Renal cortex interstitium (tissue), 11 donors: ENCODE measurements at regions not wholly inside any gene's neighbourhood (a gene's known extent, or its start where the extent isn't known, plus 50 kb on each side); places are given as distances from the start of the nearest gene placed in this dataset.
"Not testable (repeated sequence)": the region's sequence is repeated elsewhere in the genome, so short reads cannot be mapped to it uniquely, and the experiment has no call there.

Experiments used
- DNase-seq, 11 donors: peaks; one replicate each; pipeline ENCODE4 v3.0.0-alpha.2; 2013; ENCODE audit warnings: low read depth in 9 of 11, low spot score in 4 of 11; ENCODE audit errors: extremely low read depth in 1 of 11

DNA sequence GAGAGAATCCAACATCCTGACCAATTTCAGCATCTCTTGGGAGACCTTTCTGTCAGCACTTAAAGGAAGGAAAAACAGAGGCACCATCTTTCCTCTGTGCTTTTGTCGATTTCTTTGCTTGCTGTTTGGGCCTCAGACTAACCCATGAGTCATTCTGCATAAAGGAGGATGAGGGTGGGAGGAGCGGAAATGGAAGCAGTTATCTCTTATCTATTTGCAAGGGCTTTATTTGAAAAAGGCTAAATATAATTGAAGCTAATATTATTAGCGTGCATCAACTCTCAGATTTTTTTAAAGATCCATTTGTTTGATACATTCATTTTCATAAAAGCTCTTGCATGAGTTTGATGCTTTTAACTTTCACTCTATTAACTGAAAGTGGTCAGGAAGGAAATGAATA is 72.9 kb downstream of the ZNF622 start:
- DNase-seq, result no peak

DNA sequence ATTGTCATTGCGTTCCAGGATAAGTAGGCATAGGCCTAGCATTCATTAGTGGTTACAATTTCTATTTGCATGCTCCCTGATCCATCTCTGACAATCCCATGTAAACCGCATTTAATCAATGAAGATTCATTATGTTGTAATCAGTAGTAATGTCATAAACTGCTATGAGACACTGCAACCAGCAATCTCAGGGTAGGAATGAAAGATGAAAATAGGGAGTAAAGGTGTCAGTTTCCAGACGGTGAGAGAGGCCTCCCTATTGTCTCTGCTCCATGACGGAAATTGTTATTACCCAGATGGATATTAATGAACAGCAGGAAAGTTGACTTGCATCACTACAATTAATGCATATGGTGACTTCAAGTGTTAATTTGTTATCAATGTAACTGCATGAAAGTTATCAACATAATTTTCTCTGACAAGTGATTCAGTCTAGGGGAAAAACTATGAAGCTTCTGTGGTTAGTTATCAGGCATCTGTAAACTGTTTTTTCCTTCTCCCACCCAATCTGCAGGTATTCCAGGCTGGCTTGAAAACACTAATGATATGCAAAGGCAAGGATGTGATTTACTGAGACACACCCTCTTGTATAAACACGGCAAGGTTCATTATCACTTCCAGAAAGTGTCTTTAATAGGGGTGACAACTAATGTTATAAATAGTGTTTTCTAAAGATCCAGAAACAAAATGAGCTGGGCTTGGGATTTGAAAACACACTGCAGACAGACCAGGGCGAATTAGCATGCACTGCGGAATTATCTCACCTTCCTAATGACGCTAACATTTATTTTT is 73.5 kb downstream of the ZNF622 start:
- DNase-seq, result no peak

DNA sequence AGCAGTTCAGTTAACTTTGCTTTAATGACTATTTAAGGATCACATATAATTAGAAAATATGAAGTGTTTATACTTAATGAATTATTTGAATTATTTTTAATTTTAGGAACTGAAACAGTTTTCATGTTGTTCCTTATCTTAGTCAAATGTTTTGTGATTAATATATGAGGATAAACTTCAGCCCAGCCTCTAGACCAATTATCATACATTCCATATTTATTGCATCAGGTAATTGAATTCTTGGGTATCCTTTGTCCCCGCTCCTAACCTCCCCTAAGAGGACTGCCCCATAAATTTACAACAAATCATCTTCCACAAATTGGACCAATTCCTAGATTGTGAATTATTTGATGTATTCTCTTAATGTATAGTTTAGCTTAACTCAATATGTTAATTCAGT is 74.8 kb downstream of the ZNF622 start:
- no peak for DNase-seq

DNA sequence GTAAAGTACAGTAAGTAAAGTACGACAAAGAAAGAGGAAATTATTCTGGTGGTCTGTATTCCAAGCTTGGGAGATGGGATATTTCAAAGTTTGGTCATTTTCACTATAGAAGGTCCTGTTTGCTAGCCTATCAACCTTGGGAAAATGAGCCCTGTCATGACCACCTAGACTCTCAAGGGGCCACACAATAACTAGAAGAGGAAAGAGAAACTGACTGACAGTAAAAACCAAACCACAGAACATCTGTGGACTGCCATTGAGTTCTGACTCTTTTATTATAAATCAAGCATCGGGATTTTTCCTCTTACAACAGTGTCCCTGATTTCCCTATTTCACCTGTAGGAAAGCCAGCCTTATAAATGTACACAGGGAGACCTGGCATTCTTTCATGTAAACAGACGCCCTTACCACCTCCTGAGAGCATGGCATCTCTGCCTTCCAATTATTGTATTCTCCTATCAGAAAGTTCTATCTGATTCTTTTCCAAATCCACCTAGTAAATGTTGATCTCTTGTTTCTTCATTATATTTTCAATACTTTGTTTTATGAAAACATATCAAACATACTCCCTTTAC is 80.0 kb downstream of the ZNF622 start:
- no peak for DNase-seq

DNA sequence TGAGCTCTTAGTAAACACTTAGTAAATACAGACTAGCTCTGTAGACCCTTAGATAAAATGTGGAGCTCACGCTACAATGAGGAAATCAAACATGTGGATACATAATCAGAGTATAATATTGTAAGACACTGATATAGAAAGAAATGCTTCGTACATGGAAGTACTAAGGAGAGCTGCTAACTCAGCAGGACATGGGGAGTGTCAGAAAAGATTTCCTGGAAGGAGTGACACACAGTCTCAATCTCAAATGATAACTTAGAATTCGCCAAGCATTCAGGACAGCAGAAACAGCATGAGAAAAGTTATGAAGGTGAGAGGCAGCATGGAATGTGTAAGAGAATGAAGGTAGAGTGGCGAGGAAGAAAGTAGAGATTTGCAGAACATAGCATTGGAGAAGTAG is 80.8 kb downstream of the ZNF622 start:
- no peak for DNase-seq

DNA sequence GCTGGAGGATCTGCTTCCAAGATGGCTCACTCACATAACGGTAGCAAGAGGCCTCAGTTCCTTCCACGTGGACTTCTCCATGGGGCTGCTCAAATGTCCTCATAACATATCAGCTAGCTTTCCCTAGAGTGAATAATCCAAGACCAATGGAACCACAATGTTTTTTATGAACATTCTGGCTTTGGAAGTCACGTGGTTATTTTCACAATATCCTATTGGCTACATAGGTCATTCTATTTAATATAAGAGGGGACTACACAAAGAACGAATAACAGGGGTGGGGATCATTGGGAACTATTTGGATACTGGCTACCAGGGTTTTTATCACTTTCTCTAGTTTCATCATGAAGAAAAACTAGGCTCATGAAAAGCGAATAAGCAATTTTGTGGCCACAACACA is 81.4 kb downstream of the ZNF622 start:
- DNase-seq, result no peak

DNA sequence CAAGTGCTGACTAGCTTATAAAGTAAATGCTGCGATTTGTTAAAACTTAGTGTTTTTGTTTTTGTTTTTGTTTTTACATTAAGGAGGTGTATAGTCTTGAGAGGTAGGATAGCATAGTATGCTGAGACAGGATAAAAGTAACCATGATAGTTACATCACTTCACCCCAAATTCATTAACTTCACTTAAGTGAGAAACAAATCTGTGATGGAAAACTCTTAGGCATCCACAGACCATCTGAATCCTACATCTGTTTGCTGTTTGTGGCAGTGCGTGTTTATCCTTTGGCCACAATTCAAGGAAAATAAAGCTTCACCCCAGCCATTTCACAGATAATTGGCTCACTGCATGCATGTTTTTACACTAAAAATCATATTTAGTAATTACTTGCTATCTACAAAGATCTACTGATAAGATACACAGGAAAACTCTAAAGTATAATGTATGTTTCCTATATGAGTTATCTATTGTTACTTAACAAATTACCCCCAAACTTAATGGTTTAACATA is 82.0 kb downstream of the ZNF622 start:
- no peak for DNase-seq

DNA sequence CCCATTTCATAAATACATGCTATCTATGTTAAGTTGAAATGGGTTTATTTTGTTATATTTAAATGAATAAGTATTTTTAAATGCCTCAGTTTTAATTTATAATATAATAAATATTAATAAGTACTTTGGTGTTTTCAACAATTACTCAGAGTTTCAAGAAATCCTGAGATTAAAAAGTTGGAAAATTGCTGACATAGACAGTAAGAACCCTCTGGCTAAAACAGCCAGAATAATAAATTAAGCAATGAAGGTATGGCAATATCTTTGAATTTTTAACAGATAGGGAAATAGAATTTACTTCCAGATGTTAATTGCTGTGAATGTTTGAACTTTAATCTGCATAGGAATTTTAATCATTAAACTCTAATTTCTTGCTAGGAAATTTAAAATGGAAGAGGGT is 83.6 kb downstream of the ZNF622 start:
- DNase-seq, result no peak

DNA sequence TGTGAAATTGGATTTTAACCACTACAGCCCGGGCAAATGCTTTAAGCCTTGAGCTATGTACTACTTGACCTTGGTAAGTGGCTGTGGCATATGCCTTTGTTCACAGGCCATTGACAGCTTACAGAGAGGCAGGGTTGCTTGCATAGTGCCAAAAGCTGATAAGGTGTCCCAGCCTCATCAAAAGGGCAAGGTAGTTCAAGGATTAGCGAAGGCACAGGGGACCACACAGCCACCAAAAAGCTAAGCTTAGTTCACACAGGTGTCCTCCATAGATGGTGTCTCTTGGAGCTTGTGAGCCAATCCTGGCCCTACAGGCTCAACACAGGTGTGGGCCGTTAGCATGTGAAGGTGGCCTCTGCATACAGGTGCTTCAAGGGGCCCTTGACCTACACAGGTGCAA is 86.8 kb downstream of the ZNF622 start:
- DNase-seq, result no peak

DNA sequence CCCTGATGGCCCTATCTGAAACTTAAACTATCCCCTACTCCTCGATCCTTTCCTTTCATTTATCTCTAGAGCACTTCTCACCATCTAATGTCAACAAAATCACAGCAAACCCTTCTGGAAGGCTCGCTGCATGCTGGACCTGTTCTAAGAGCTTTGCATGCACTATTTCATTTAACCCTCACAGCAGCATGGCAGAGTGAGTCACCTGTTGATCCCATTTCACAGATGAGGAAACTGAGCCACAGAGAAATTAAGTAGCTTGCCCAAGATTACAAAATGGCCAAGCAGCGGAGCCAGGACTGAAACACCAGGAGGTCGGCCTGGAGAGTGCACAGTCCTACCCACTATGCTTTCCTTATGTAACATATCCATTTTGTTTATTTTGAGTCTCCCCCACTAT is 93.1 kb downstream of the ZNF622 start:
- DNase-seq, result no peak

DNA sequence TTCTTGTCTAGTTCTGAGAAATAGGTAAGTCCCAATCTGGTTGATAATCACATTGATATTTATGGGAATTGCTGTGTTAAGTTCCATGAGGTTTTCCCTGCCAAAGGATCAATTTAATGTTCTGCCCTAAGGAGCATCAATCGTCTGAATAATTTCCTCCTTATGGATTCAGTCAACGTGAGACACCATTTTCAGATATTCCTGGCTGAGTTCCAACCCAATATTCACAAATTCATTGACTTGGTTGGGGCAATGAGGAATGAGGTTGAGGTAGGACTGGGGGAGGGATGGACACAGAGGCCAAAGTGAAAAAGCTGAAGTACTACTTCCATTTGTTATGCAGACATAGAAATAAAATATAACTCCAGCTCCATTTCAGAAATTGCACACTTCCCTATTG is 99.1 kb downstream of the ZNF622 start:
- no peak for DNase-seq

DNA sequence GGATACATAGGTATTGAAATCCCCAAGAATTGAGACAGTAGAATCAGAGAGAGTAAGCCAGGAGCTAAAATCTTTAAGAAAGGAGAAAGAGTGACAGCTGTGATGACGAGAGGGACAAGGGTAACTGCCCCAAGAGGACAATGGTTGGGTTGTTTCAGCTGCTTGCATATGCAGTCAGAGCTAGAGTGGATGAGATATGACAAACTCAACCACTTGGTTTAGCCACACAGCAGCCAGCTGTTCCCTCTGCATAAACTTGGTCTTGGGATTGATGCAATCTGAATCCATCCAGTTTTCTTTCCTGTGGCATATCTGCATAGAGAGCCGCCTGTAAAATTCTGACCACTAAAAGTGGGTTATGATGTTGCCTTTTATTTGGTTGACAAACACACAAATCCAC is 100.7 kb downstream of the ZNF622 start:
- DNase-seq, result no peak

DNA sequence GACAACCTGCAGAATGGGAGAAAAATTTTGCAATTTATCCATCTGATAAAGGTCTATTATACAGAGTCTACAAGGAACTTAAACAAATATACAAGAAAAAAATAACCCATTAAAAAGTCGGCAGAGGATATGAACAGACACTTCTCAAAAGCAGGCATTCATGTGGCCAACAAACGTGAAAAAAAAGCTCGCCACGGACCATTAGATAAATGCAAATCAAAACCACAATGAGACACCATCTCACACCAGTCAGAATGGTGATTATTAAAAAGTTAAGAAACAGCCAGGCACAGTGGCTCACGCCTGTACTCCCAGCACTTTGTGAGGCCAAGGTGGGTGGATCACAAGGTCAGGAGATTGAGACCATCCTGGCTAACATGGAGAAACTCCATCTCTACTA is 112.2 kb downstream of the ZNF622 start:
- not testable (repeated sequence) for DNase-seq

DNA sequence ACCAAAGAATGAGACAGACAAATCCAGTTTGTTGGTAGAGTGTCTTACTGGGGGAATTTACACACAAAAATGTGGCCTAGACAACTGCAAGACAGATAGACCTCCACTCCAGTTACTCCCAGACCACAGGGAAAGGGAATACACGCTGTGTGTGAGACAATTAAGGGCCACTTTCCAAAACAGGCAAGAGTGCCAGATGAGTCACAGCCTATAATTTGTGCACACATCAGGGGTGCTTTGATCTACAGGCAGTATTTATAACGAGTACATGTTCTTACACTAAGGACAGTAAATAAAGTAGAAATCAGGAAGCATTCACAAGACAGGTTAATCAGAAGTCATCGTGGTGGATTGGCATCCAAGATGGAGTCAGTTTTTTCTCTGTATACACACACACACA is 114.8 kb downstream of the ZNF622 start:
- DNase-seq, result no peak

DNA sequence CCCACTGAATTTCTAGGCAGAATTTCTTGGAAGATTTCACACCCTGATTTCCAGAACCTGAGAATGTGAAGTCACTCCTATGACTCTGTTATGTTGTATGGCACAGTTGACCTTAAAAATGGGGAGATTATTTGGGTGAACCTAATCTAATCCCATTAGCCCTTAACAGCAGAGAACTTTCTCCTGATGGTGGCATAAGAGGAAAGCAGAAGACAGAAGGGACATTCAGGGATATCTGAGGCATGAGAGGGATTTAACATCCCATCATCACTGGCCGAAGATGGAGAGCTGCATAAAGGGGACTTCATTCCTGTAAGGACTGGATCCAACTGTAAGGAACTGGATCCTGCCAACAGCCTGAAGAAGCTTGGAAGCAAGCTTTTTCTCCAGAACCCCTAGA is 119.2 kb downstream of the ZNF622 start:
- no peak for DNase-seq

DNA sequence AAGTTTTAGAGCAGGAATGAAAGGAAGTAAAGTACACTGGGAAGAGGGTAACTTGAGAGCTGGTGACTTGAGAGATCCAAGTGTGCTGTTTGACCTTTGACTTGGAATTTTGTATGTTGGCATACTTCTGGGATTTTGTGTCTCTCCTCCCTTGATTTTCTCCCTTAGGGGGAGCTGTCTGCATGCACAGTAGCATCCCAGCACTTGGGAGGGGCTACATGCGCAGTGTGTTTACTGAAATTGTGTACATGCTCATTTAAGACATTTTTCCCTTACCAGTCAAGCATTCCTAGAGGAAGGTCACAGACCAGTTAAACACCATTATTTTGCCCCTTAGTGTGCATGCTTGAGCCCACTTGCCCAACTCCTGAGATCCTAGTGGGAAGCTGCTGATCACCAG is 120.1 kb downstream of the ZNF622 start:
- no peak for DNase-seq

DNA sequence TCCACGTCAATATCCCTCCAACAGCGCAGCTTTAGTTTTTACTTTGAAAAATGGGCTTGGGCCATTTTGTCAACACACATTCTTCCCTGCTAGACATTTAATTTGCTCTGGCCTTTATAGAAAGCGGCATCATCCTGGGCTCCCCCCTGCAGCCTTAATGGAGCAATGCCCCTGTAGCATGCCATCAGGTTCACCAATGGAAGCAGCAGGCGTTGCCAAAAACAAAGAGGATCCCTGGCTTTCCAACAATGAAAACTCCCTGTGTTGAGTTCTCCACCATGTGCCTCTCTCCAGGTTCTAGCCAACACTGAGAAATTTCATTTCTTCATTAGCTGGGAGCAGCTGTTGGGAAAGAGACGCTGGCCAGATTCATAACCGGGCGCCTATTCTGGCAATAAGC is 139.5 kb downstream of the ZNF622 start:
- DNase-seq, result no peak

DNA sequence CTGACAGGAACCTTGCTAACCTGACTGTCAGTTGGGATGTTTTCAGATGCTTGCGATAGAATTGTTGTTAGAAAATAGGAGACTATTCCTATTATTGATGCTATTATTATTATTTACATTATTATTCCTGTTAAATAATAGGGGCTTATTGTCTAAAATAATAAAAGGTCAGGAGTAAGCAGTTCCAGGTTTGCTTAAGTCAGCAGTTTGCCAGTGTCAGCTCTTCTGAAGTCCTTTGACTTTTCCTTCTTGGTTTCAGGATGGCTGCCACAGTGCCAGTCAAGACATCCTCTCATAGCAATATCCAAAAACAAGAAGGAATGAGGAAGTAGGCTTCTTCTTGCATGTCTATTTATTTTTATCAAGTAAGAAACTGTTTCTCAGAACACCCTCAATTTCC is 141.7 kb upstream of the MARCHF11 start:
- no peak for DNase-seq

DNA sequence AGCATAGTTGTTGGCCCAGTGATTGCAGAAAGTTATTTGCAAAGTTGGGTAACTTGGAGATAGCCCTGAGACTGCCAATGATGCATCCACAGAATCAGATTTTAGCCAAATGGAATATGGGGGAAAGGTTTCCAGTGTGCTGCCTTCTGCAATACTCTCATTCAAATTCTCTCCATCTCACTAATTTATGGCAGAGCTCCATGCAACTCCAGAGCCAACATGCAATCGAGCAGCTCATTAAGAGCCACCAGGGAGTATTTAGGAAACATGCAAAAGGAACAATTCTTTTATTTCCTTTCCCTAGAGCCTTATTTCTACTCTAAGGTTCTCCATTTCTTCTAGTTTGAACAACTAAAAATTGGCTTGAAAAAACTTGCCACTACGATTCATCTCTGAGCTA is 135.9 kb upstream of the MARCHF11 start:
- no peak for DNase-seq

DNA sequence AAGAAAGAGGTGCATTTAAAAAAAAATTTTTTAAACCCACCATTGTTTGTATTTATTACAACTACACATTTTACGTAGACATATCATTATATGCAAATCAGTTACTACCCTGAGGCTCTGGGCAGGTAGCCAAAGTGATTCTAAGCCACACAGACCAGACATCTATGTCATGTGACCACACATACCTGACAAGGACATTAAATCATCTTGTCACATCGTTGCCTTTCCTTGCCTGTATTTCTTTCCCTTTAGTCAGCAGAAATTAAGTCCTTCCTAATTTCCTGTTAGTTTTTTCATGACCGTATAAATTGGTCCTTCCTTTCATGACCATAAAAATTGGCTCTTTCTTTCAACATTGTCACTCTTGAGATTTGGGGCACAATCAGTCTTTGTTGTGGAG is 134.2 kb upstream of the MARCHF11 start:
- DNase-seq, result no peak

DNA sequence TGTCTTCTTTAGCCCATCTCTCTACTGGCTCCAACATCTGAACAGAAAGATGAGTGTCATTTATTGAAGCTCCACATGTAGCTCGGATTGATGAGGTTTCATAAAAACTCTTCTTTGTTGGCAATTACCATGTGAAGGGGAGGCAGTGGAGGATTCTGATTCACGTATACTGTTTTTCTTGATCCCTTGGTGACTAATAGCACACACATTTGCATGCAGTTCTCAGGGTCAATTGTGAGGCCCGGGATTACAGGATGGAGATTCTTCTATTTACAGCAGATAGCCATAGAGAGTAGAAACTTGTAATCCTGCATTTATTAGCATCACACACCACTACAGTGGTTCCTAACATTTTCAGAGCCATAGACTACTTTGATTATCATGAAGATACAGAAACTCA is 133.2 kb upstream of the MARCHF11 start:
- DNase-seq, result no peak
